Loucy (cell line): ENCODE measurements at regions not wholly inside any gene's neighbourhood (a gene's known extent, or its start where the extent isn't known, plus 50 kb on each side); places are given as distances from the start of the nearest gene placed in this dataset.

Source experiments
- EZH2phosphoT487 ChIP-seq: fragments of 200-600 bp; IDR thresholded peaks from 2 replicates; pipeline ENCODE4 v1.6.1; 2018; ENCODE audit warnings: antibody characterized with exemption, mild to moderate bottlenecking, moderate library complexity, borderline replicate concordance
- TF ChIP-seq, protein P1 (sequence below): fragments of 200-600 bp; sonication (generic); conservative IDR thresholded peaks from 2 replicates; pipeline ENCODE4 v1.5.1; 2014; ENCODE audit warnings: mild to moderate bottlenecking, antibody characterized with exemption, low read length

DNA sequence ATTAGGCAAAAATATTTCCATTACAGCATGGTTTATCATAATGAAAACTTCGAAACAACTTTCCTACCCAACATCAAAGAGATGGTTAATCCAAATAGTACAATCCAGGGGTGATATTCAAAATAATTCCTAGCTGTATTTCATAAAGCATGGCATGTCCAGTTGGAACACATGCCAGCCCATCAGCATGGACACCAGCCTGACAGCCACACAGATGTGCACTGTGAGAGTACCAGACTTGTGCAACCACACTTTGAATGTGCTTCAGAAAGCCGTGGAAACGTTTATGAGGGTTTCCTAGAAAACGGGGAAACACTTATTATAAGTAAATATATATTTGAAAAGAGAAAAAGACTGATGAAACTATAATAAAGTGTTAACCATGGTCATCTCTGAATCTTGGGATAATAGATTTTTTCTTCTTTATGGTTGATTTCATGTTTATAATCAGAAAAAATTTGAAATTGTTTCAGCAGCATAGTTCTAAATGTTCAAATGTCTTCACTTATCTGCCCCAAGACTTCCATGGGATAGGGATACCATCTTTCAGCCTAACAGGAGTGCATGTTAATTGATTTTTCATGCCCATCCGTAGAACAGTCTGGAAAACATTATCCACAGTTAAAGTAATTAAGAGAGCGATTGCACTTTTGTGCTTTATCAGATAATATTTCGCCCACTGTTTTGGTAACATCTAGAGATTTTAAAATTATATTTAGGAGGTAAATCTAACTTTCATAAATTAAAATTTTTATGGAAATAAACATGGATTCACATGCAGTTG, 242.6 kb upstream of the IRS2 start:
- TF ChIP-seq, protein P1, sequence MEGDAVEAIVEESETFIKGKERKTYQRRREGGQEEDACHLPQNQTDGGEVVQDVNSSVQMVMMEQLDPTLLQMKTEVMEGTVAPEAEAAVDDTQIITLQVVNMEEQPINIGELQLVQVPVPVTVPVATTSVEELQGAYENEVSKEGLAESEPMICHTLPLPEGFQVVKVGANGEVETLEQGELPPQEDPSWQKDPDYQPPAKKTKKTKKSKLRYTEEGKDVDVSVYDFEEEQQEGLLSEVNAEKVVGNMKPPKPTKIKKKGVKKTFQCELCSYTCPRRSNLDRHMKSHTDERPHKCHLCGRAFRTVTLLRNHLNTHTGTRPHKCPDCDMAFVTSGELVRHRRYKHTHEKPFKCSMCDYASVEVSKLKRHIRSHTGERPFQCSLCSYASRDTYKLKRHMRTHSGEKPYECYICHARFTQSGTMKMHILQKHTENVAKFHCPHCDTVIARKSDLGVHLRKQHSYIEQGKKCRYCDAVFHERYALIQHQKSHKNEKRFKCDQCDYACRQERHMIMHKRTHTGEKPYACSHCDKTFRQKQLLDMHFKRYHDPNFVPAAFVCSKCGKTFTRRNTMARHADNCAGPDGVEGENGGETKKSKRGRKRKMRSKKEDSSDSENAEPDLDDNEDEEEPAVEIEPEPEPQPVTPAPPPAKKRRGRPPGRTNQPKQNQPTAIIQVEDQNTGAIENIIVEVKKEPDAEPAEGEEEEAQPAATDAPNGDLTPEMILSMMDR: no peak
- TF ChIP-seq EZH2phosphoT487: no peak
